HG03064 (cell line): ENCODE measurements at regions not wholly inside any gene's neighbourhood (a gene's known extent, or its start where the extent isn't known, plus 50 kb on each side); places are given as distances from the start of the nearest gene placed in this dataset.

Experiments used
- ATAC-seq: cut with Tn5 transposase; IDR thresholded peaks from one replicate; pipeline ENCODE4 v1.9.1; 2021; ENCODE audit warnings: low read depth; ENCODE audit not compliant: unreplicated experiment

DNA sequence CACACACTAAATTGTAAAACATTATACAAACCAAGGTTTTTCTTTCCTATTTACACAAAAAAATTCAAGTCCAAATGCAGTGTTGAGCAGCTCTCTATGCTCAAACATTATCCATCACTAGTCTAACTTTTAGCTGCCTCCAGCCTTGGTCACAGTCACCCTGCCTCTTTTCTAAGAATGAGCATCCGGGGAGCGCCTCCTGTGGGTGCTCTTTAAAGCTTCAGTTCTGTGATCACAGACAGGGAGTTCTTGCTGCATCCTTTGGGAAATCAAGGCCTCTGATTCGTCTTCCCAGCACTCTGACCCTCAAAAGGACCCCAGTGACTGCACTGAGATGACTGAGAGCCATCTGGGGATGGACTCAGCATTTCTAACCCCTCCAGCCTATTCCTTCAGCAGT lies 289.6 kb downstream of the SEC61B start:
- no peak for ATAC-seq

DNA sequence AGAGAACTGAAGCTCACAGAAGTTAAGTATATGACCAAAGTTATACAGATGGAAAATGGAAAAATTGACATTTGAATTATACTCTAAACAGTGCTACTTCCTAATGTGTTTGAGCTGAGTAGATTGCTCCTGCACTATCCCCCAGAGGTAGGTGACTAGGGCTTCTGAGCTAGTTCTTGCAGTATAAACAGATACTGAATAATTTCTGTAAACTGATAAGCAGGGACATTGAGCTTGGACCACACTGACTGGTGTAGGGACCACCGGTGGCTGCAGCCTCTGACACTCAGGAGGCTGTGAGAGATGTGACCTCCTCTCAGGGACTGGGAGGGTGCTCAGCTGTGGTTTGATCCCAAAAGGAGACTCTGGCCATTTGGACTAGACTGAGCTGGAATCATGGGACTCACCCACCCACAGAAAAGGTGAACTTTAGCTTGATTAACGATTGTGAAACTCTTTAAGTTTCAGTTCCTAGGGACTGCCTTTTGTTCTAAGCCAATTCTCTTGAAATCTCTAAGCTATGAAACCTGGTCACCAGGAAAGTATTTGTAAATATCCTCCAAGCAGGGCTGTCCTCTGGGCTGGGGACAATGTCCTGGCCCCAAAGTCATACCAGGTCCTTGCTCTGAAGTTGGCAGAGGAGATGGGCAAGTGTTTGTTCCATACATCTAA lies 291.5 kb downstream of the SEC61B start:
- ATAC-seq: peak; percentile 54

DNA sequence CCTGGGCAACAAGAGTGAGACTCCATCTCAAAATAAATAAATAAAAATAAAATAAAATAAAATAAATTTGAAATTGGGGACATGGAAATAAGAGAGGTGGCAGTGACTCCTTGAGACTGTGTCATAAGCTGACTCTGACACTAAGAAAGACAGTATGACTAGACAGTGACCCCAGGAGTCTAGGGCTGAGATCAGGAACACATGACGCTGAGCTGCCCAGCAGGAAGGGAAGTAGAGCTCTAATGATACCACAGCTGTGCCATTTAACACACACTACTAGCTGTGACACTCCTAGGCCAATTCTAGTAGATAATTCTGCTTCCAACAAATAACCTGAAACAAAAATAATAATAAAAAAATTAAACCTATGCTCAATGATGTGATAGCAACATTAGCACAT lies 293.0 kb downstream of the SEC61B start:
- ATAC-seq: no peak

DNA sequence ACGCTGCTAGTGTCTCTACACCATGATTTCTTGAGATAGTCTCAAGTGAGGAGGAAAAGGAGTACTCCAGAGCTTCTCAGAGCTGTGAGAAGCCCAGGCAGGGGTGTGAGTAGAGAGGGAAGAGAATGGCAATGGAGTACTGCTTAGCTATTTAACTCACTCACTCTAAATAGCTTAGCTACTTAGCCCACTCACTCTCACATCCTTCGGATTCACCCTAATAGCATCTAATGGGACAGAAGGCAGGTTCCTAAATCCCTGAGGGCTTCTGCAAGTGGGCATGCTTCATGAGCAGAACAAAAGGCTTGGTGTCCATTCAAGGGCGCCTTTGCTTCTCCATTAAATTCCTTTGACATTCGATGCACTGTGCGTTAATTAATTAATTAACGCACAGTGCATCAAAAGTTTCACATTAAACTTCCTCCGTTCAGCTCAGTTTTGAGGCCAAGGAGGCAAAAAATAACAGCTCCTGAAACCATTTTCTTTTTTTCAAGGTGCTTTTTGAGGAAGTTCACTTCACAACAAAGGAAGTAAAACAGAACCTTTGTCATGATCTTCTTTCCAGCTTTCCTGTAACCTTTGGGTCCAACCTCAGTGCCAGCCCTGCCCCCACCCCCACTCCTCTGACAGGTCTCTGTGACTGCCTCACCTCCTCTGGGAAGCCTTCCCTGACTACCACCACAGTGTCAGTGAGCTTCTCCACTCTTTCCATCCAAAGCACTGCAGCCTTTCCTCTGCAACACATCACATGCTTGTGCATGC lies 294.0 kb downstream of the SEC61B start:
- ATAC-seq: no peak

DNA sequence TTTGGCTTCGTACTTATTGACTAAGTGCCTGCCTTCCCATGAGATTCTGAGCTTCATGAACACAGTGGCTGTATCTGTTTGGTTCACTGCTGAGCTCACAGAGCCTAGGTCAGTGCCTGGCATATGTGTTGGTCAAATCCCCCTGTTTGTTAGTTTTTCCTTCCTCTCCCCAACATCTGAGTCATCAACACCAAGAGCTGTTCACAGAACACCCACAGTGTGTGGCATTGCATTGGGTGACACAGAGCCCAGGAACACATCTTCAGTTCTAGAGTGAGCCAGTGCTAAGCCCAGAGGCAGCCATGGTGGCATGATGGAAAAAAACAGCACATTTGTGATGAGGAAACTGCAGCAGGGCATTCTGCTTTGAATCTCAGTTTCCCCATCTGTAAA lies 294.6 kb downstream of the SEC61B start:
- no peak for ATAC-seq

DNA sequence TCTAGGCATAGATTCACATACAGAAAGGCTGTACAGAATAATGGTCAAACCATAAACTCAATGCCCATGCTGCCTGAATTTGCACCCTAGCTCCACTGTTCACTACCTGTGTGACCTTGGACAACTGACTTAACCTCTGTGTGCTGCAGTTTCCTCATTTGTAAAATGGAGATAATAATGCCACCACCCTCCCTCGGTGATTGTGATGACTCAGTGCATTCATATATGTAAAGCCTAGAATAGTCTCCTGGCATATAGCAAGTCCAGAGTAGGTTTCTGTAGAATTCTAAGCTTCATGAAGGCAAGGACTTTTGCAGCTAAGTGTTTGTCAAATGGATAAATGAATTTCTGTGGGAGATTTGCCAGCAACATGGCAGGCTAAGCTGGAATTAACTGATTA lies 297.8 kb upstream of the NR4A3 start:
- ATAC-seq: no peak

DNA sequence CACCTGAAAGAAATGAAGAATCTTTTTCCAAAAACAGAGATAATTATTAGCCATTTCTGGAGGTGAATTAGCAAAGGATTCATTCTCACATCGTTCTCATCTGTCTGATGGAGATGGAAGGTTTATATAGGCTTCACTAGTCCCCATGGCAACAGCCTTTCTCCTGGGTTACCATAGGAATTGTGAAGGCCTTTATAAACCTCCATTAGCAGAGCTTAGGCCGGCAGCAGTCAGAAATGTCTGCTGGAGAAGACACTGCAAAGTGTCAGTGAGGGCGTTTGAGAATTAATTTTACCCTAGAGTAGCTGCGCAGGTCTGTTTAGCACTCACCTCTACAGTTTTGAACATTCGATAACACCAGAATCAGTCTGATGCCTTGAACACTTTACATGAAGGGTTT lies 290.4 kb upstream of the NR4A3 start:
- ATAC-seq: no peak

DNA sequence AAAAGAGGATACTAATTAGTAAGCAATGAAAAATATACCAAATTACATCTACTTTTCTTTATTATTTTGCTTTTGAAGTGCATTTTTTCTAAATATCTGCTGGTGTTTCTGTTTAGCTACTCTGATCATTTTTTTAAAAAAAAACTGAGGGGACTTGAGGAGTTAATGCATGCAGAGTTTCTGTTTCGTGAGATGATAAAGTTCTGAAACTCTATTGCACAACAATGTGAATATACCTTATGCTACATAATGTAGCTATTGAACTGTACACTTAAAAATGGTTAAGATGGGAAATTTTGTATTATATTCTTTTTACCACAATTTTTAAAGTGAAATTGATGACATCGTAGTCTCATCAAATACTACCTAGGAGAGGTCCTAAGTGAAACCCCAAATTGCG lies 288.3 kb upstream of the NR4A3 start:
- no peak for ATAC-seq

DNA sequence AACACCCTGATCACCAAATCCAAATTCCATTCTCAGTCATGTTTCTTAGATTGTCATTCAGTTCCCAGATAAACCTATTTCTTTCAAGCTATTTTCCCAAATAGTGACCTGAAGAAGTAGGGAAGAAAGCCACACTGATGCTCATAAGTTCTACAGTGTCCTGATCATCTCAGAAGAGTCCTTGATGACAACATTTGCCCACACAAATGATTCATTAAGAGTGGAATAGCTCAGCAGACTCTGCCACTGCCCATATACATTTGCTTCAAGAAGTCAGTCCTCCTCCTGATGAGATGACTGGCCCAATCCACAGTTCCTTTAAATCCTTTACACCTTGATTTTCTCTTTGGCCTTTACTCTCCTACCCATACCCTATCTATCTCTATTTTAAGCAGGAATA lies 283.7 kb upstream of the NR4A3 start:
- no peak for ATAC-seq

DNA sequence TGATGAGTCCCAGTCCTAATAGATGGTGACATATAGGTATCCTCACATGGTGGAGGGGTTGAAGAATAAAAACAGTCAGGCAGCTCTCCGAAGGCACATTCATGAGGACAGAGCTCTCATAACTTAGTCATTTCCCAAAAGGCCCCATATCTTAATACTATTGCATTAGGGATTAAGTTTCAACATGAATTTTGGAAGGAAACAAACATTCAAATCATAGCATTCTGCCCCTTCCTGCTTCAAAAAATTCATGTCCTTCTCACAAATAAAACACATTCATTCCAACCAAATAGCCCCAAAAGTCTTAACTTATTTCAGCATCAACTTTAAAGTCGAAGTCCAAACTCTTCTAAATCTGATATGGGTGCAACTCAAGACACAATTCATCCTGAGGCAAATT lies 277.2 kb upstream of the NR4A3 start:
- ATAC-seq: no peak

DNA sequence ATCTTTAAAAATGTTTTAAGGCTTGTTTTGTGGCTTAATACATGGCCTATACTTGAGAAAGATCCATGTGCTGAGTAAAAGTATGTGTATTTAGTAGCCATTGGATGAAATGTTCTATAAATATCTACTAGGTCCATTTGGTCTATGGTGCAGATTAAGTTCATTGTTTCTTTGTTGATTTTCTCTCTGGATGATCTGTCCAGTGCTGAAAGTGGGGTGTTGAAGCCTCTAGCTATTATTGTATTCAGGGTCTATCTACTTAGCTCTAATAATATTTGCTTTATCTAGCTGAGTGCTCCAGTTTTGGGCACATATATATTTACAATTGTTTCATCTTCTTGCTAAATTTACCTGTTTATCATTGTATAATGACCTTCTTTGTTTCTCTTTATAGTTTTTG lies 272.2 kb upstream of the NR4A3 start:
- no peak for ATAC-seq

DNA sequence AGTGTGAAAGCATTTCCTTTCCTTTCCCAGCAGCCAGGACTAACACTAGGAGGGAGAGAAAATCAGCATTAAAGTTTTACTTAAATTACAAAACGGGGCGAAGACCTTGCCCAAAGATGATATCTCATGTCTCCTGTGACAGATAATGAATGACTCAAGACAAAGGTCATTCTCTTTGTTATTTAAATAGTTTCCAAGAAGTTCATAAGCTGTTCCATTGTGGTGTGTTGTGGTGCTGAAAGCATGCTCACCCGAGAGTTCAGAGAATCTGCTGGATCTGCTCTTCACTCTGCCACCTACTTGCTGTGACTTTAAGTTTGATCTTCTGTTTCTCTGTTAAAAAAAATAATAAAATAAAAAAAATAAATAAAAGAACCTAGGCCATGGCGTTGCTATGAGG lies 265.9 kb upstream of the NR4A3 start:
- ATAC-seq: no peak

DNA sequence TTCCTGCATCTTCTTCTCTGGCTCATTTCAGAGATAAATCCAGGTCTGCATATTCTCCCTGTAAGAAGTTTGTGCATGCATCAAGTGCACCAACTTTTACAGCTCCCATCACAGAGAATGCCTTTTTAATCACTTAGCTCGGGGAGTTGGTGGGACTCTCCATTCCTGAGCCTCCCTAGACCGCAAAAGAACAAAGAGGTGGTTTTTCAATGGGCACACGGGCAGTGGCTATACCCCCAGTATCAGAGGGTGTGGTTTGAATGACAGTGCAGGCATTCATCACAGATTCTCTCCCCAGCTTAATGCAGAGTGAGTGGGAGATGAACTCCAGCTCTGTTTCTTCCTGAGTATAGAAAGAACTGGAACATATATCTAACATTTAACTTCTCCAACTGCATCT lies 264.7 kb upstream of the NR4A3 start:
- no peak for ATAC-seq

DNA sequence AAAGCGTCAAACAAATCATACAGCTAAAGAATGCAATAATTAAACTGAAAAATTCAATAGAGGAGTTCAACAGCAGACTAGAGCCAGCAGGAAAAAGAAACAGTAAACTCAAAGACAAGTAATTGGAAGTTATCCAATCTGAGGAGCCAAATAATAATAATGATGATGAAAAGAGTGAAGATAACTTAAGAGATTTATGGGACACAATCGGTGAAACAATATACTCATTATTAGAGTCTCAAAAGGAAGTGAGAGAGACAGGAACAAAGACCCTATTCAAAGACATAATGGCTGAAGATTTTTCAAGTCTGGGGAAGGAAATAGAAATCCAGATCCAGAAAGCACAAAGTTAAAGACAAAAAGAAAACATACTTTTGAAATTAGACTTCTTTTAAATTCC lies 263.9 kb upstream of the NR4A3 start:
- no peak for ATAC-seq

DNA sequence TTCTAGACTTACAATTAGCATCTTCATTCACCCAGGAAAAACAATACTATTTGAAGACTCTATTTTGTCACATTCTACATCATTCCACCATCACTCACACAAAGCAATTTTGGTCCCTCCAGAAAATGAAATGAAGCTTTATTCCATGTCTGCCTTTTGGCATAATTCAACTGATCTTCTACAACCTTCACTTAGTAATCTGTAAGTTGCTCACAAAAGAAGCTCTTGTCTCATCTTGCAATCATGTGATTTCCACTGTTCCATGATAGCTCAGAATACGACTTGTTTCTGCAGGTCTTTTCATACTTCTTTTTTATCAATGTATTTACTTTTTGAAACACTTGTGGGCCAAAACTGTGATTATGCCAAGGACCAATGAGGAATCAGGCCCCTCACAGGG lies 261.9 kb upstream of the NR4A3 start:
- ATAC-seq: no peak

DNA sequence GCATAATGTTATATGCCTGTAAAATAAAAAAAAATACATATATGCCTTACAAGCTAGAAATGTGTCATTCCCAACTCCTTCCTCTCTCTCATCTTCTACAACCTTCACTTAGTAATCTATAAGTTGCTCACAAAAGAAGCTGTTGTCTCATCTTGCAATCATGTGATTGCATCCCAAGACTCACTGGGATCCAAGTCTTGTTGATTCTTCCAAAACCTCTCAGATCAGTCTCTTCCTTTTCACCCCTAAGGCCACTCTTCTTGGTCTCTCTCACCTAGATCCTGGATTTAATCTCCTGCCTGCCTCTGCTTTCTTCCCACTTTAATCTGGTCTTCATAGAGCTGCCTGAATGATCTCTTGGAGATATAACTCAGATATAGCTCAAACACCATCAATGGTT lies 261.1 kb upstream of the NR4A3 start:
- no peak for ATAC-seq

DNA sequence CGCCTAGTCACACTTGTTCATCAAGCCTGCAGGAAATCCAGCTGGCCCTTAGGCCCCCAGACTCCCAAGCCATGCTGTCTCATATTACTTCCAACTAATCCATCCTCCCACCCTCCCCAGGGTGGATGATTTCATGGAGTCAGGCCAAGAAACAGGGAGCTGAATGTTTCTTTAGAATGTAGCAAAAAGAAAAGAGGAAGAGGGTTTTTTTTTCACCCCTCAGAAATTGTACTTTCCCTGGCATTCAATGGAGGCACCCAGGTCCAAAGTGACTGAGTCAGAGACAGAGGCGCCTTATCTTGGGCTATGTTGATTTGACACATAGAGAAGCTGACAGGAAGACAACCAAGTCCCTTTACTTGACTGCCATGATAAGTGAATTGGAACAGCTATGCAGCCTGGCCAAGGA lies 260.2 kb upstream of the NR4A3 start:
- no peak for ATAC-seq

DNA sequence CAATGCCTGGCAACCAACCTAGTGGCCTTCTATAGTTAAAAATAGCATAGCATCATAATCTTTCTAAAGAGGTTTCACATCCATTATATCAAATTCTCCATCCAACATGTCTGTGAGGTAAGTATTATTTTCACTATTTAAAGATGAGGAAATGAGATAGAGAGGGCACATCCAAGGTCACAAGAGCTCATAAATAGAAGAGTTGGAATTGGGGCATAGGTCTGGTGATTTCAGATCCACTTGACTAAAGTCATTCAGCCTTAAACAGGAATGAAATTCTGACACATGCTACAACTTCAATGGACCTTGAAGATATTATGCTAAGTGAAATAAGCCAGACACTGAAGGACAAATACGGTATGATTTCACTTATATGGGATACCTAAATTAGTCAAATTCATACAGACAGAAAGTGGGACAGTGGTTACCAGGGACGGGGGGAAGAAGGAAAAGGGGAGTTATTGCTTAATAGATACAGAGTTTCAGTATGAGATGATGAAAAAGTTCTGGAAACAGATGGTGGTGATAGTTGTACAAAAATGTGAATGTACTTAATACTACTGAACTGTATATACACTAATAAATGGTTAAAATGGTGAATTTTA lies 259.6 kb upstream of the NR4A3 start:
- ATAC-seq: no peak

DNA sequence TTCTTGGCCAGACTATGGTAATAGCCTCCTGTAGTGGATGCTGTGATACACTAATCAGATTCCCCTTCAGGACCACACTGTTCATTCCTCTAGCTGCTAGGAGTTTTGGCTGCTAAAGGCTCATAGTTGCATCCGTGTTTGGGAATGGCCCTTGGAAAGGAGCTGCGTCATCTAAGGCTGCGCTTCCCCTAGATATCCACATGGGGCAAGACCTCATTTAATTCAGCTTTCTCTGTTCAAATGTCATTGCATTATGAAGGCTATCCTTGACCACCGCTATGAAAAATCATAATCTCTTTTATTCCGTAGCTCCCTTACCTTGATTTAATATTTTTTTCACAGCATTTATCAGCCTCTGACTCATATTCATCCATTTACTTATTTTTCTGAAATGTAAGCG lies 258.3 kb upstream of the NR4A3 start:
- ATAC-seq: no peak

DNA sequence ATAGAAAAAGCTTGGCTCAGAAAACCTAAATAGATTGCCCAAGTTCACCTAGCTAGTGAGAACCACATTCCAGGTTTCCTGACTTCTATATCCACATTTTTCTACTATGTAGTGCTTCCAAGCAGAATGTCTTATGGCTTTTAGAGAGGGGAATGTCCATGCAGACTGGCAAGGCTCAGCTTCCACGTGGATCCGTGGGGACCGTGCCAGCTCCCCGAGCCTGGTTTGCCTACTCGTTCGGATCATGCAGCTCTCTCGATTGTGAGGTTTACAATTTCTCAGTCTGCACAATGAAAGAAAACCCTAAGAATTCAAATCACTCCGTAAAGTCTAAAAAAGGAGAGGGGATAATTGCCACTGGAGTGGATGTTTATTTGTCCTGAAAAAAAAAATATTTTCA lies 256.5 kb upstream of the NR4A3 start:
- no peak for ATAC-seq

DNA sequence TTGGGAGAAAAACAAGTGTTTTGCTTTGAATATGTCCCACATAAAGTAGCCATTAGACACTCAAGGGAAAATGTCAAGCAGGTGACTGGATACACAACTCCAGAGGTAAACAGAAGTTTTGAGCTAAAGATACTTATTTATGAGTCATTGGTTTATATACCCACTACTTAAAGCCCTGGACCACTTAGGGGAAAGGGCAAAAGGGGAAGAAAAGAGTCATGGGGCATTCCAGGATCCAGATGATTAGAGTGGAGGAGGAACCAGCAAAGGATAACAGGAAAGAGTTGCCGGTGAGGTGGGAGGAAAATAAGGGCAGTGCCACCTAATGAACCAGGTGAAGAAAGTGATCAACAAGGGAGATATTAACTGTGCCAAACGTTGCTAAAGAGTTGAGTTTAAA lies 254.2 kb upstream of the NR4A3 start:
- no peak for ATAC-seq

DNA sequence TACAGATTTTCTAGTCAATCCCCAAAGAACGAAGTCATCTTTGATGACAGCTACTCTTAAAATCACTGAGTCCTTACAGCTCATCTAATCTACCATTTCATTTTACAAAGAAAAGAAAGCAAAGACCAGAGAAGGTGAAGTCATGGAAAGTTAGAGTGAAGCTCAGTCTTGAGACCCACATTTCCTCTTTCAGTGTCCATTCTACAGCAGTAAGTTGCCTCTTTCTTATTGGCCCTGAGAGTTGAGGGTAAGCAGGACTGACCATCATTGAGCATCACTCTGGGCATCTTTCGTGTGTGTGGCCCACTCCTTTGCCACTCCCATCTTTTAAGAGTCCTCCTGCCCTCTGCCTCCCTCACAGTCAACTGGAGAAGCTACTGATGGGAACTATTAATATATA lies 251.8 kb upstream of the NR4A3 start:
- ATAC-seq: no peak
